ENCODE measurements at regions not wholly inside any gene's neighbourhood (a gene's known extent, or its start where the extent isn't known, plus 50 kb on each side); places are given as distances from the start of the nearest gene placed in this dataset.

- no peaks in the 10 kb centered on the region for H3K4me1 ChIP-seq
Observed at GRCh38 chr7:38060637-38061036, 117.4 kb upstream of the STARD3NL start.

GRCh38 chr7:38066391-38066790, 111.7 kb upstream of the STARD3NL start:
- Histone ChIP-seq H3K27ac (no peak overlapping the region), H3K4me3 (no peak overlapping the region), H3K9me3 (no peaks in the 10 kb centered on the region), H3K36me3 (replicated peaks in 1 of 2; ENCODE audit: insufficient read depth in 1 of 2, low read depth in 2 of 2) (no peaks in the 10 kb centered on the region), H3K4me1 (no peaks in the 10 kb centered on the region), H3K27me3 (no peaks in the 10 kb centered on the region)
- intact Hi-C loops (cut with DNase I): no loop called here
- 77 to 82% methylated on average over 5 of the region's 5 CpGs for WGBS, 2 donors
- ATAC-seq (no peak), DNase-seq (no peak)
- no peak for TF ChIP-seq CTCF (IDR thresholded peaks at IDR 0.05)
- no peak for TF ChIP-seq POLR2A (IDR thresholded peaks at IDR 0.05)

More at GRCh38 chr7:38060637-38061036, 117.4 kb upstream of the STARD3NL start:
- H3K27ac ChIP-seq: no peak overlapping the region
- TF ChIP-seq CTCF (IDR thresholded peaks at IDR 0.05): no peak
- TF ChIP-seq POLR2A (IDR thresholded peaks at IDR 0.05): no peak
- no peaks in the 10 kb centered on the region for H3K27me3 ChIP-seq
- 78 to 81% methylated on average over 1 of the region's 1 CpG for WGBS, 2 donors
- no peak overlapping the region for H3K4me3 ChIP-seq
- no peak for ATAC-seq
- no peaks in the 10 kb centered on the region for H3K36me3 ChIP-seq (replicated peaks in 1 of 2; ENCODE audit: insufficient read depth in 1 of 2, low read depth in 2 of 2)
- no peak for DNase-seq
- intact Hi-C loops (cut with DNase I): no loop called here
- no peaks in the 10 kb centered on the region for H3K9me3 ChIP-seq

- no peaks in the 10 kb centered on the region for H3K27me3 ChIP-seq
- ATAC-seq (no peak), DNase-seq (no peak)
- H3K27ac ChIP-seq: no peak overlapping the region
- H3K4me1 ChIP-seq: no peaks in the 10 kb centered on the region
- TF ChIP-seq CTCF (IDR thresholded peaks at IDR 0.05) (no peak), POLR2A (IDR thresholded peaks at IDR 0.05) (no peak)
- 81 to 95% methylated on average over 2 of the region's 2 CpGs for WGBS, 2 donors
- no peaks in the 10 kb centered on the region for H3K9me3 ChIP-seq
- no peaks in the 10 kb centered on the region for H3K36me3 ChIP-seq (replicated peaks in 1 of 2; ENCODE audit: insufficient read depth in 1 of 2, low read depth in 2 of 2)
- intact Hi-C loops (cut with DNase I): no loop called here
- no peak overlapping the region for H3K4me3 ChIP-seq
Observed at GRCh38 chr7:38068461-38068860, 109.6 kb upstream of the STARD3NL start.

DNA sequence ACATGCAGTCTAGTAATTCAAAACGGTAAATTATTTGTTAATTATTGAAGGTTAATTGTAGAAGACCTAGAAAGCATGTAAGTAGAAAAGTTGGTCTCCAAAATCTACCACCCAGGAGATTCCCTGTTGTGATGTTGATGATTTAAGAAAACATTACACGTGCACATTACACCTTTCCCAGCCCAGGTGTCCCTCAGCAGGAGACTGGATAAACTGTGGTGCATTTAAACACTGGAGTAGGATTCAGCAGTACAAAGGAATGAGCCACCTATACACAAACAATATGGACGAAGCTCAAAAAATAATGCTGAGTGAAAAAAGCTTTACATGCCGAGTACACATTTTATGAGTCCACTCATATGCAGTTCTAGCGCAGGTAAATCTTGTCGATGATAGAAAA, 109.0 kb upstream of the STARD3NL start:
- ATAC-seq: no peak
- Histone ChIP-seq H3K4me1 (no peaks in the 10 kb centered on the region), H3K36me3 (replicated peaks in 1 of 2; ENCODE audit: insufficient read depth in 1 of 2, low read depth in 2 of 2) (no peaks in the 10 kb centered on the region), H3K9me3 (no peaks in the 10 kb centered on the region), H3K27me3 (no peaks in the 10 kb centered on the region), H3K4me3 (no peak overlapping the region), H3K27ac (no peak overlapping the region)
- intact Hi-C loops (cut with DNase I): no loop called here
- WGBS, 2 donors: 73 to 78% methylated on average over 6 of the region's 6 CpGs
- TF ChIP-seq POLR2A (IDR thresholded peaks at IDR 0.05) (no peak), CTCF (IDR thresholded peaks at IDR 0.05) (no peak)
- DNase-seq: no peak

GRCh38 chr7:38070718-38071117, 107.3 kb upstream of the STARD3NL start:
- 24 to 35% methylated on average over 1 of the region's 1 CpG for WGBS, 2 donors
- no peak overlapping the region for H3K27ac ChIP-seq
- intact Hi-C loops (cut with DNase I): no loop called here
- H3K27me3 ChIP-seq: no peaks in the 10 kb centered on the region
- H3K4me3 ChIP-seq: no peak overlapping the region
- DNase-seq (peak; percentile 13 to 40 (median 34)), ATAC-seq (peak; percentile 45)
- no peaks in the 10 kb centered on the region for H3K4me1 ChIP-seq
- no peaks in the 10 kb centered on the region for H3K36me3 ChIP-seq (replicated peaks in 1 of 2; ENCODE audit: insufficient read depth in 1 of 2, low read depth in 2 of 2)
- no peaks in the 10 kb centered on the region for H3K9me3 ChIP-seq
- TF ChIP-seq CTCF (IDR thresholded peaks at IDR 0.05): peak in 6 of 7 experiments; percentile 26 to 58 (median 46)
- TF ChIP-seq POLR2A (IDR thresholded peaks at IDR 0.05): no peak

Data from body of pancreas (tissue), 4 donors.